ENCODE measurements at regions not wholly inside any gene's neighbourhood (a gene's known extent, or its start where the extent isn't known, plus 50 kb on each side); places are given as distances from the start of the nearest gene placed in this dataset.

DNA sequence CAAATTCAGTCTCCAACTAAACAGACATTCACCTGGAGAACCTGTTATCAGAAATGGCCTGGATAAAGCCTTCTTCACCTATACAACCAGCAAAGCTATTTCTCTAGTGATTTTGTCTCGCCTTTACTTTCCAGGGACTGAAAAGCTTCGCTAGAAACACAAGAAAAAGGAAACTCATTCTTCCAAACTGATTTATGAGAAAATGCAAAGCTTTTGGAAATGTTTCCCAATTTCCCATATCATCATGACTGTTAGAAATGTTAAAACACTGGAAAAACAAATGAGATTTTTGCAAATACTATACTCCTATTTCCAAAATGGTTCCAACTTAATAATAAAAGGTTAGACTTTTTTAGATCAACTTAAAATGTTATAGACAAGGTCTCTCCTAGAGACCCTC is 218.7 kb downstream of the PAX3 start:
- Mint-ChIP-seq H3K27ac (no peak overlapping the region), H3K4me3 (no peak overlapping the region), H3K4me1 (no peaks in the 10 kb centered on the region), H3K36me3 (no peaks in the 10 kb centered on the region), H3K27me3 (no peaks in the 10 kb centered on the region), H3K9me3 (peaks cover 0 to 2% (median 0%) of the 10 kb centered on the region in 5 donors)
- Histone ChIP-seq H3K9me3 (ENCODE audit: low read length) (no peaks in the 10 kb centered on the region), H3K4me1 (ENCODE audit: insufficient read depth, low read length) (no peaks in the 10 kb centered on the region), H3K36me3 (ENCODE audit: insufficient read depth, low read length) (no peaks in the 10 kb centered on the region), H3K4me3 (ENCODE audit: low read length) (no peak overlapping the region), H3K27me3 (ENCODE audit: insufficient read depth, low read length, poor library complexity, severe bottlenecking) (no peaks in the 10 kb centered on the region), H3K27ac (ENCODE audit: low read depth, low read length) (no peak overlapping the region)
- no peak for DNase-seq
- POLR2A ChIA-PET, result no interaction called here
- CTCF ChIA-PET, result no interaction called here

DNA sequence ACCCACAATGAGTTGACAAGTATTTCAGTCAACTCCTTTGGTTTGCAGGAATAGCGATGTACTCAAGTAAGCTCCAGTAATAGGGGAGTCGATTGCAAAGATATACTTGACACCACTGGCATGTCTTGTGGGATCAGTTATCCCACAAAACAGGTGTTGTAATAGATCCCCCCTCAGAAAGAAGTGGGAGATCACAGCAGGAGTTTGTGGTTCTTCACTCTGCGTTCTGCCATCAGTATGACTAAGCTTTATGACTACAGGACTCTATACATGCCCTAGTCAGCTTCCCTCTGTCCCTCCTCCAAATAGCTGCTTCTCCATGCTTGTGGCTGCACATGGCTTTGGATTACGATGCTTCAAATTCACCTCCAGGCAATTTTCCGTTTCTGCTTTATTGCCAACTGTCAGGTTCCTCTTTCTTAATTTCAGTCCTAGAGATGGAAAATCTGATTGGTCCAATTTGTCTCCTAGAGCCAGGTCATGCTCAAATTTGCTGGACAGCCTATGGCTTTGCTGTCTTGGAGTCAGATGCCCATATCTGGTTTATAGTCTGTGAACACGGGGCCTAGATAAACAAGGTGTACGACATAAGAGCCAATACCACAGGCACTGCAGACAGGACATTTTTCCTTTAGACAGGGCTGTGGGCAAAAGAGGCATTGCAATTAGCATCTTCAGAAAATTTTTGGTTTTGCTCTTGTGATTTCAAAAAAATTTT is 221.7 kb downstream of the PAX3 start:
- H3K9me3 Mint-ChIP-seq, result peaks cover 0 to 2% (median 0%) of the 10 kb centered on the region in 5 donors
- no peaks in the 10 kb centered on the region for H3K36me3 Mint-ChIP-seq
- H3K9me3 ChIP-seq (ENCODE audit: low read length), result no peaks in the 10 kb centered on the region
- no peak overlapping the region for H3K4me3 ChIP-seq (ENCODE audit: low read length)
- H3K27me3 Mint-ChIP-seq, result peaks cover 0 to 10% of the 10 kb centered on the region in 2 donors
- no peaks in the 10 kb centered on the region for H3K4me1 ChIP-seq (ENCODE audit: insufficient read depth, low read length)
- POLR2A ChIA-PET, result no interaction called here
- no peaks in the 10 kb centered on the region for H3K27me3 ChIP-seq (ENCODE audit: insufficient read depth, low read length, poor library complexity, severe bottlenecking)
- H3K36me3 ChIP-seq (ENCODE audit: insufficient read depth, low read length), result no peaks in the 10 kb centered on the region
- CTCF ChIA-PET, result no interaction called here
- DNase-seq, result no peak
- H3K4me3 Mint-ChIP-seq, result no peak overlapping the region
- H3K4me1 Mint-ChIP-seq, result no peaks in the 10 kb centered on the region
- no peak overlapping the region for H3K27ac ChIP-seq (ENCODE audit: low read depth, low read length)
- no peak overlapping the region for H3K27ac Mint-ChIP-seq

DNA sequence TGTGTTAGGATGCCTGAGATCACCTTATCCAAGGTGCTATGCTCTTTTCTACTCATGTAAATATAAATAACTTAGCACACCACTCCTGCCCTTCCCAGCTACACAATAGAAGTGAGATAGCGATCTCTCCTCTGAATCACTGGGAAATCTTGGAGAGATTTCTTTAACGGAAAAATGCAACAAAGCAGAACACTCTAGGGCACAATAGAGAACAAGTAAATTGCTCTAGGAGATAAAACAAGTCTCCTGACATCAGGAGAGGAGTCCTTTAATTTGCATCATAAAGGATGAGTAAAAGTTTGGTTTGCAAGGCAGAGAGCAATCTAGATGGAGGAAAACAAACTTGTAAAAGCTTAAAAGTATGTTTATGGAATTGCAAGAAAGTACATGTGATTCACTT is 224.1 kb downstream of the PAX3 start:
- Mint-ChIP-seq H3K27me3 (peaks cover 0 to 10% of the 10 kb centered on the region in 2 donors), H3K4me1 (no peaks in the 10 kb centered on the region), H3K9me3 (peaks cover 0 to 2% (median 0%) of the 10 kb centered on the region in 5 donors), H3K27ac (no peak overlapping the region), H3K36me3 (no peaks in the 10 kb centered on the region), H3K4me3 (no peak overlapping the region)
- no peaks in the 10 kb centered on the region for H3K4me1 ChIP-seq (ENCODE audit: insufficient read depth, low read length)
- no peak overlapping the region for H3K4me3 ChIP-seq (ENCODE audit: low read length)
- H3K9me3 ChIP-seq (ENCODE audit: low read length), result no peaks in the 10 kb centered on the region
- H3K27ac ChIP-seq (ENCODE audit: low read depth, low read length), result no peak overlapping the region
- ChIA-PET POLR2A (no interaction called here), CTCF (interaction anchor here (0.6 kb wide), 1 partner anchor 529 kb away, joined by 3 read pairs; no protein-coding TSS in a partner anchor)
- DNase-seq, result no peak
- no peaks in the 10 kb centered on the region for H3K36me3 ChIP-seq (ENCODE audit: insufficient read depth, low read length)
- no peaks in the 10 kb centered on the region for H3K27me3 ChIP-seq (ENCODE audit: insufficient read depth, low read length, poor library complexity, severe bottlenecking)

DNA sequence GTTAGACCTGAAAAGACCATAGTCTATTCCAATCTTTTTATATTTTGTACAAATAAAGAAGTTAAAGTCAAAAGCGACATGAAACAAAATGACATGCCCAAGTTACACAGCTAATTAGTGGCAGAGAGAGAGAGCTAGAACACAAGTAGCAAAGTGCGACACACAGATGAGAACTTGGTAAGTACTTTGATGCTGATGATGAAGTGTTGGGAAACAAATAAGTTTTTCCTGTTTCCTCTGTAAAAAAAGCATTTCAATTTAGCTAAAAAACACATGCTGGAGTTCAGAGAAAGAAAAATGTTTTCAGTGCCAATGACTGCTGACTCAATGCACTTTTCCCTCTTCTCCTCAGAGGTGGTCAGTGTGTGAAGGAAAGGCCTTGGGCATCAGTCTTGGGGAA is 226.9 kb downstream of the PAX3 start:
- H3K36me3 ChIP-seq (ENCODE audit: insufficient read depth, low read length), result no peaks in the 10 kb centered on the region
- no peak overlapping the region for H3K4me3 Mint-ChIP-seq
- CTCF ChIA-PET, result no interaction called here
- no peak overlapping the region for H3K27ac ChIP-seq (ENCODE audit: low read depth, low read length)
- no peaks in the 10 kb centered on the region for H3K4me1 ChIP-seq (ENCODE audit: insufficient read depth, low read length)
- no peaks in the 10 kb centered on the region for H3K4me1 Mint-ChIP-seq
- H3K4me3 ChIP-seq (ENCODE audit: low read length), result no peak overlapping the region
- peaks cover 1 to 10% of the 10 kb centered on the region in 2 donors for H3K27me3 Mint-ChIP-seq
- DNase-seq, result no peak
- no peak overlapping the region for H3K27ac Mint-ChIP-seq
- H3K36me3 Mint-ChIP-seq, result no peaks in the 10 kb centered on the region
- H3K9me3 ChIP-seq (ENCODE audit: low read length), result no peaks in the 10 kb centered on the region
- peaks cover 0 to 3% (median 0%) of the 10 kb centered on the region in 5 donors for H3K9me3 Mint-ChIP-seq
- no peaks in the 10 kb centered on the region for H3K27me3 ChIP-seq (ENCODE audit: insufficient read depth, low read length, poor library complexity, severe bottlenecking)
- POLR2A ChIA-PET, result no interaction called here

DNA sequence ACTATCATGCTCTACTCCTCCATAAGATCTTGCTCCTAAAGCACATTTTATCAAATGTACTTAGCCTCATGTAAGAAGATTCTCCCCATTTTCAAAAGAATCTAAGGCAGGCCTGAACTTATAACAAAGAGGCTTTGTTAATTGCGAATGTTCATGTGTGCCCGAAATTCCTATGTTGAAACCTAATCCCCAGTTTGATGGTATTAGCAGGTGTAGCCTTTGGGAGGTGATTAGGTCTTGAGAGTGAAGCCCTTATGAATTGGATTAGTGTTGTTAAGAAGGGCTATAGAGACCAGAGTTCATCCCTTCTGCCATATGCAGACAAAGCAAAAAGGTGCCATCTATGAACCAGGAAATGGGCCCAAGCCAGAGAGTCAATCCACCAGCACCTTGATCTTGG is 234.5 kb downstream of the PAX3 start:
- no peaks in the 10 kb centered on the region for H3K36me3 ChIP-seq (ENCODE audit: insufficient read depth, low read length)
- H3K9me3 Mint-ChIP-seq, result peaks cover 0 to 4% (median 0%) of the 10 kb centered on the region in 5 donors
- ChIA-PET CTCF (no interaction called here), POLR2A (no interaction called here)
- H3K36me3 Mint-ChIP-seq, result no peaks in the 10 kb centered on the region
- H3K4me3 Mint-ChIP-seq, result no peak overlapping the region
- no peak overlapping the region for H3K27ac ChIP-seq (ENCODE audit: low read depth, low read length)
- no peak for DNase-seq
- H3K9me3 ChIP-seq (ENCODE audit: low read length), result no peaks in the 10 kb centered on the region
- no peaks in the 10 kb centered on the region for H3K4me1 ChIP-seq (ENCODE audit: insufficient read depth, low read length)
- H3K27me3 ChIP-seq (ENCODE audit: insufficient read depth, low read length, poor library complexity, severe bottlenecking), result no peaks in the 10 kb centered on the region
- peaks cover 0 to 6% of the 10 kb centered on the region in 2 donors for H3K27me3 Mint-ChIP-seq
- H3K4me1 Mint-ChIP-seq, result no peaks in the 10 kb centered on the region
- no peak overlapping the region for H3K4me3 ChIP-seq (ENCODE audit: low read length)
- no peak overlapping the region for H3K27ac Mint-ChIP-seq

DNA sequence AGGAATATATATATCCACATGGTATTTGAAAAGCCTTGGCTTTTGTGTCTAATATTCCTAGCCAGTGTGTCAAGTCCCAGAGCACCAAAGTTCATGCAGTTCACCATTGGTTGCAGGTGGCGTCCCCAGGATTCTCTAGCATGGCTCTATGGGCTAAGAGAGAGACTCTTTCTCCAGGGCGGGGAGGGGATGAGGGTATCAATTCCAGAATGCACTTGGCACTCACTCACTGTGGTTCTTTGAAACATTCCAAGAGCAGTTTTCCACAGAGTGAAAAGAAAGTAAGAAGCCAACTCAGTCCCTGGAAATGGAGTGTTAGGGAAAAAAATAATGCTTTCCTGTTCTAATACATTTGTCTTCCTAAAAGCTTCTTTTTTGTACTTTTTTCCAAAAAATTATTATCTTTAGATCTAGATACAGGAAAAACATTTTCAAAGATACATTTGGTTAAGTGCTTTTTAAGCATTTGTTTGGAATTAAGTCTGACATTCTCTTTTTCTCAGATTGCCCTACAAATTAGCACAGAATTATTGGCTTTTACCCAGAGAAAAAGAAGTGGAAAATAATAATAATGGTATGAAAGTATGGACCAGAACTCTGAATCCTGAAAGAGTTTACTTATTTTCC is 239.9 kb downstream of the PAX3 start:
- no peaks in the 10 kb centered on the region for H3K4me1 ChIP-seq (ENCODE audit: insufficient read depth, low read length)
- Mint-ChIP-seq H3K4me1 (no peaks in the 10 kb centered on the region), H3K27me3 (peaks cover 16% of the 10 kb centered on the region in 2 donors), H3K4me3 (no peak overlapping the region), H3K27ac (no peak overlapping the region), H3K9me3 (no peaks in the 10 kb centered on the region), H3K36me3 (no peaks in the 10 kb centered on the region)
- no peaks in the 10 kb centered on the region for H3K9me3 ChIP-seq (ENCODE audit: low read length)
- CTCF ChIA-PET, result no interaction called here
- no peaks in the 10 kb centered on the region for H3K27me3 ChIP-seq (ENCODE audit: insufficient read depth, low read length, poor library complexity, severe bottlenecking)
- no peak for DNase-seq
- no peak overlapping the region for H3K27ac ChIP-seq (ENCODE audit: low read depth, low read length)
- H3K36me3 ChIP-seq (ENCODE audit: insufficient read depth, low read length), result no peaks in the 10 kb centered on the region
- no peak overlapping the region for H3K4me3 ChIP-seq (ENCODE audit: low read length)
- POLR2A ChIA-PET, result no interaction called here

DNA sequence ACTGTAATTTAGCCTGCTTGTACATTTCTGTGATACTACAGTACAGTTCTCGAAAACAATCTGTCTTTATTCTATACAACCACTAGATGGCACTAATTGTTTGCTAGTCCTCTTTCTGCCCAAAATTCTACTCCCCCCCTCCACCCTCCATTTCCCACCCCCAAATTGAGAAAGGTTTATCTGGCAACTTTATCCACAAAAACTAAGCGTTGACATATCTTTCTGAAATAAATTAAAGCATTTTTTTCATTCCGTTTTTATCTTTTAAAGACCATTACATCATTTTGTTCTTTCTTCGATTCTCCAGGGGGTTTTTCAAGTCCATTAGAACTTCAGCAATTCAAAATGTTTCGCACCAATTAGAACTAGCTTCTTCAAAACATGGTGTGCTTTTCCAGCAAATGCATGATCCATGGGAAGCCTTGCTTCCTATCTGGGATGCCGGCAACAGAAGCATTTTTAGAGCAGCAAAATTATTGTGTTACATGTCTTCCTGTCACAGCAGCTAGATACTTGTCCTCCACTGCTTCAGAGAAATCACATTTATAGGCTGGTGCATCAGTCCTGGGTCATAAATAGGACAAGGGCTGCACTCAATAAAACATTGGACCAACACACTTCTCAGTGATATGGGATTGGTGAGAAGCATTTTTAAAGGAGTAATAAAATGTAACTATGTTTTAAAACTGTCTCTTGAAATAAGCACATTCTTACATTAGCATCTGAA is 241.3 kb downstream of the PAX3 start:
- H3K36me3 Mint-ChIP-seq, result no peaks in the 10 kb centered on the region
- H3K9me3 Mint-ChIP-seq, result no peaks in the 10 kb centered on the region
- Histone ChIP-seq H3K27me3 (ENCODE audit: insufficient read depth, low read length, poor library complexity, severe bottlenecking) (no peaks in the 10 kb centered on the region), H3K4me3 (ENCODE audit: low read length) (no peak overlapping the region), H3K27ac (ENCODE audit: low read depth, low read length) (no peak overlapping the region), H3K4me1 (ENCODE audit: insufficient read depth, low read length) (no peaks in the 10 kb centered on the region), H3K36me3 (ENCODE audit: insufficient read depth, low read length) (no peaks in the 10 kb centered on the region), H3K9me3 (ENCODE audit: low read length) (no peaks in the 10 kb centered on the region)
- H3K4me1 Mint-ChIP-seq, result no peaks in the 10 kb centered on the region
- peaks cover 16 to 23% of the 10 kb centered on the region in 2 donors for H3K27me3 Mint-ChIP-seq
- H3K27ac Mint-ChIP-seq, result no peak overlapping the region
- POLR2A ChIA-PET, result no interaction called here
- CTCF ChIA-PET, result interaction anchor here (1.2 kb wide), 1 partner anchor 12 kb away, joined by 3 read pairs; no protein-coding TSS in a partner anchor
- no peak overlapping the region for H3K4me3 Mint-ChIP-seq
- no peak for DNase-seq

DNA sequence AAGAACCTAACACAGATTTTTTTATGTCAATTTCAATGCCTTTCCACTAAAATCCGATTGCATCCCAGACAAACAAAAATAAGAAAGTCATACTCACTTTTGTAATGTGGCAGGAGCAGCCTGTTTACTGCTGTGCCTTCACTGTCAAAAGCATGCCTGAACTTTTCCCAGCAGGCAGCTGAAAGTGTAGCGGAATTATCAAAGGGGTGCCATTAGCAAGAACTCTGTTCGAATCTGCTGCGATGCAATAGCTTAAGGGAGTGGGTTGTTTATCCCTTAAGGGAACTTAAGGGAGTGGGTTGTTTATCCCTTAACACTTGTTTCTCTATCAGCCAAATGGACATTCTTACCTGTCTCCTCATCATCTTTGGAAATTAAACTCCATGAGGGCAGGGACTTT is 243.5 kb downstream of the PAX3 start:
- H3K4me3 ChIP-seq (ENCODE audit: low read length), result no peak overlapping the region

More for the DNA sequence above, 243.5 kb downstream of the PAX3 start:
- Mint-ChIP-seq H3K36me3 (no peaks in the 10 kb centered on the region), H3K27ac (no peak overlapping the region), H3K4me1 (no peaks in the 10 kb centered on the region), H3K4me3 (no peak overlapping the region), H3K27me3 (peaks cover 20 to 28% of the 10 kb centered on the region in 2 donors), H3K9me3 (no peaks in the 10 kb centered on the region)
- Histone ChIP-seq H3K4me1 (ENCODE audit: insufficient read depth, low read length) (no peaks in the 10 kb centered on the region), H3K36me3 (ENCODE audit: insufficient read depth, low read length) (no peaks in the 10 kb centered on the region), H3K9me3 (ENCODE audit: low read length) (no peaks in the 10 kb centered on the region), H3K27ac (ENCODE audit: low read depth, low read length) (no peak overlapping the region), H3K27me3 (ENCODE audit: insufficient read depth, low read length, poor library complexity, severe bottlenecking) (no peaks in the 10 kb centered on the region)
- DNase-seq, result no peak
- POLR2A ChIA-PET, result no interaction called here
- CTCF ChIA-PET, result no interaction called here

All from CD8-positive, alpha-beta memory T cell (primary cell).